H9 (cell line): ENCODE measurements at regions not wholly inside any gene's neighbourhood (a gene's known extent, or its start where the extent isn't known, plus 50 kb on each side); places are given as distances from the start of the nearest gene placed in this dataset.

Source experiments
- DNase-seq: peaks from one replicate; pipeline ENCODE4 v3.0.0-alpha.2; 2017
- H2AFZ ChIP-seq: one replicate; pipeline ENCODE4 v1.6.1; 2013; ENCODE audit warnings: mild to moderate bottlenecking, low read length, control low read depth, moderate library complexity
- H2AK5ac ChIP-seq: 2 replicates; pipeline ENCODE4 v1.6.1; 2013; ENCODE audit warnings: low read length, control low read depth, mixed read lengths; ENCODE audit not compliant: insufficient read length
- H2BK120ac ChIP-seq: one replicate; pipeline ENCODE4 v1.6.1; 2013; ENCODE audit warnings: low read depth, mild to moderate bottlenecking, low read length, control low read depth, inconsistent platforms; ENCODE audit not compliant: poor library complexity, severe bottlenecking
- H2BK12ac ChIP-seq: 2 replicates; pipeline ENCODE4 v1.6.1; 2013; ENCODE audit warnings: low read length, control low read depth, mixed read lengths, low read depth; ENCODE audit not compliant: insufficient read length
- H2BK15ac ChIP-seq: 2 replicates; pipeline ENCODE4 v1.6.1; 2013; ENCODE audit warnings: low read depth, low read length, control low read depth
- H2BK20ac ChIP-seq: one replicate; pipeline ENCODE4 v1.6.1; 2013; ENCODE audit warnings: low read depth, mild to moderate bottlenecking, low read length, control low read depth, inconsistent platforms; ENCODE audit not compliant: poor library complexity, severe bottlenecking
- H2BK5ac ChIP-seq: 2 replicates; pipeline ENCODE4 v1.6.1; 2013; ENCODE audit warnings: low read length, control low read depth, mixed read lengths; ENCODE audit not compliant: insufficient read length
- H3K14ac ChIP-seq: 2 replicates; pipeline ENCODE4 v1.6.1; 2013; ENCODE audit warnings: low read length, control low read depth; ENCODE audit not compliant: insufficient read depth
- H3K18ac ChIP-seq: 2 replicates; pipeline ENCODE4 v1.6.1; 2013; ENCODE audit warnings: low read depth, mild to moderate bottlenecking, mixed read lengths, low read length, control low read depth; ENCODE audit not compliant: insufficient read length
- H3K23ac ChIP-seq: 2 replicates; pipeline ENCODE4 v1.6.1; 2013; ENCODE audit warnings: low read length, control low read depth, mixed read lengths, low read depth; ENCODE audit not compliant: insufficient read length
- H3K23me2 ChIP-seq: 2 replicates; pipeline ENCODE4 v1.6.1; 2013; ENCODE audit warnings: low read depth, mild to moderate bottlenecking, mixed read lengths, low read length, control low read depth; ENCODE audit not compliant: insufficient read length, poor library complexity, severe bottlenecking
- H3K27ac ChIP-seq: 2 replicates; pipeline ENCODE4 v1.5.1; 2013; ENCODE audit warnings: low read length, control low read depth, mixed read lengths, low read depth; ENCODE audit not compliant: insufficient read length
- H3K27me3 ChIP-seq: 2 replicates; pipeline ENCODE4 v1.6.1; 2013; ENCODE audit warnings: low read length, control low read depth, inconsistent platforms; ENCODE audit not compliant: insufficient read depth
- H3K4ac ChIP-seq: 2 replicates; pipeline ENCODE4 v1.6.1; 2013; ENCODE audit warnings: low read depth, mild to moderate bottlenecking, control low read depth, inconsistent platforms, low read length, moderate library complexity
- H3K4me1 ChIP-seq: 2 replicates; pipeline ENCODE4 v1.6.1; 2013; ENCODE audit warnings: low read length, control low read depth, inconsistent platforms; ENCODE audit not compliant: insufficient read depth
- H3K4me2 ChIP-seq: 2 replicates; pipeline ENCODE4 v1.6.1; 2013; ENCODE audit warnings: low read length, control low read depth, mixed read lengths; ENCODE audit not compliant: insufficient read length, insufficient read depth
- H3K56ac ChIP-seq: 2 replicates; pipeline ENCODE4 v1.6.1; 2013; ENCODE audit warnings: low read depth, mild to moderate bottlenecking, mixed read lengths, low read length, control low read depth; ENCODE audit not compliant: insufficient read length
- H3K79me1 ChIP-seq: 2 replicates; pipeline ENCODE4 v1.6.1; 2013; ENCODE audit warnings: low read depth, mild to moderate bottlenecking, moderate library complexity, low read length, control low read depth, inconsistent platforms; ENCODE audit not compliant: insufficient read depth, poor library complexity, severe bottlenecking
- H3K79me2 ChIP-seq: 2 replicates; pipeline ENCODE4 v1.6.1; 2013; ENCODE audit warnings: low read length, control low read depth, inconsistent platforms; ENCODE audit not compliant: insufficient read depth
- H3K9ac ChIP-seq: 2 replicates; pipeline ENCODE4 v1.6.1; 2013; ENCODE audit warnings: low read length, control low read depth, mixed read lengths; ENCODE audit not compliant: insufficient read length; ENCODE audit errors: extremely low read depth
- H3K9me3 ChIP-seq: one replicate; pipeline ENCODE4 v1.6.1; 2013; ENCODE audit warnings: low read depth, low read length, inconsistent platforms; ENCODE audit not compliant: control insufficient read depth
- H3T11ph ChIP-seq: one replicate; pipeline ENCODE4 v1.6.1; 2013; ENCODE audit warnings: mild to moderate bottlenecking, low read length, control low read depth, inconsistent platforms
- H4K20me1 ChIP-seq: one replicate; pipeline ENCODE4 v1.6.1; 2013; ENCODE audit not compliant: control insufficient read depth, insufficient read length, insufficient read depth
- H4K5ac ChIP-seq: 2 replicates; pipeline ENCODE4 v1.6.1; 2013; ENCODE audit warnings: low read depth, mild to moderate bottlenecking, mixed read lengths, low read length, control low read depth; ENCODE audit not compliant: insufficient read length
- H4K8ac ChIP-seq: replicated peaks from 2 replicates; pipeline ENCODE4 v1.6.1; 2013; ENCODE audit warnings: low read length, control low read depth, mixed read lengths, low read depth; ENCODE audit not compliant: insufficient read length
- H4K91ac ChIP-seq: 2 replicates; pipeline ENCODE4 v1.6.1; 2013; ENCODE audit warnings: low read depth, mild to moderate bottlenecking, moderate library complexity, mixed read lengths, low read length, control low read depth; ENCODE audit not compliant: insufficient read length
- H3K27ac Mint-ChIP-seq, 3 experiments: 2 replicates in 2 of 3; 3 replicates in 1 of 3; pipeline ENCODE4 v1.8.0; 2020 to 2021; ENCODE audit warnings: mixed read lengths in 3 of 3, mild to moderate bottlenecking in 1 of 3, moderate library complexity in 1 of 3
- H3K27me3 Mint-ChIP-seq: 2 replicates; pipeline ENCODE4 v1.8.0; 2021; ENCODE audit warnings: low read depth, mild to moderate bottlenecking, moderate library complexity, mixed read lengths
- H3K36me3 Mint-ChIP-seq, 3 experiments: 2 replicates in 2 of 3; 3 replicates in 1 of 3; pipeline ENCODE4 v1.8.0; 2020 to 2021; ENCODE audit warnings: low read depth in 3 of 3, mixed read lengths in 3 of 3; ENCODE audit not compliant: insufficient read depth in 1 of 3
- H3K4me1 Mint-ChIP-seq, 2 experiments: 2 replicates each; pipeline ENCODE4 v1.8.0; 2020; ENCODE audit warnings: mixed read lengths in 2 of 2
- H3K4me3 Mint-ChIP-seq, 2 experiments: 2 replicates in 1 of 2; 3 replicates in 1 of 2; pipeline ENCODE4 v1.8.0; 2020 to 2021; ENCODE audit warnings: mild to moderate bottlenecking in 2 of 2, mixed read lengths in 2 of 2, moderate library complexity in 1 of 2
- H3K9me3 Mint-ChIP-seq, 2 experiments: 2 replicates in 1 of 2; 3 replicates in 1 of 2; pipeline ENCODE4 v1.8.0; 2020; ENCODE audit warnings: mild to moderate bottlenecking in 2 of 2, mixed read lengths in 2 of 2, moderate library complexity in 1 of 2
- CTCF ChIP-seq: fragments of 200-600 bp; sonication (generic); conservative IDR thresholded peaks from 3 replicates; pipeline ENCODE4 v1.8.0; 2021; ENCODE audit warnings: antibody characterized with exemption, mild to moderate bottlenecking
- WGBS: extraction: QIAGEN DNeasy Blood & Tissue Kit; methylation state at CpG from one replicate; pipeline ENCODE4 v1.1.7; 2013; ENCODE audit warnings: missing lambda C conversion rate, low lambda C conversion rate, mixed read lengths; ENCODE audit not compliant: insufficient read length; ENCODE audit errors: extremely low coverage; 5-methylcytosine and 5-hydroxymethylcytosine counted together

GRCh38 chr2:121831841-121832240 is 76.4 kb downstream of the TSN start:
- H2BK15ac ChIP-seq = no peak overlapping the region
- no peaks in the 10 kb centered on the region for H3K79me2 ChIP-seq
- no peaks in the 10 kb centered on the region for H3K79me1 ChIP-seq
- no peak overlapping the region for H4K8ac ChIP-seq
- H2AK5ac ChIP-seq = no peak overlapping the region
- Mint-ChIP-seq H3K4me1 (peaks cover 2 to 14% of the 10 kb centered on the region in 2 experiments), H3K27ac (peak overlapping the region in 1 of 3 experiments; percentile 32; a peak in 1 of 7 replicates), H3K4me3 (no peak overlapping the region), H3K27me3 (peaks cover 7% of the 10 kb centered on the region), H3K9me3 (peaks cover 0 to 2% of the 10 kb centered on the region in 2 experiments; a peak in 2 of 5 replicates), H3K36me3 (no peaks in the 10 kb centered on the region; a peak in 1 of 7 replicates)
- no peak overlapping the region for H4K91ac ChIP-seq
- no peak overlapping the region for H3K9ac ChIP-seq
- no peak overlapping the region for H3K18ac ChIP-seq
- no peak overlapping the region for H3K4me2 ChIP-seq
- H4K5ac ChIP-seq = no peak overlapping the region
- H2BK120ac ChIP-seq = no peak overlapping the region
- H2BK20ac ChIP-seq = no peak overlapping the region
- no peak for DNase-seq
- H3K23me2 ChIP-seq = no peaks in the 10 kb centered on the region
- H2BK5ac ChIP-seq = no peak overlapping the region
- H2AFZ ChIP-seq = no peak overlapping the region
- no CpG with 5 or more reads among the region's 9 CpGs for WGBS
- H3T11ph ChIP-seq = no peak overlapping the region
- no peak overlapping the region for H3K27ac ChIP-seq
- no peaks in the 10 kb centered on the region for H3K9me3 ChIP-seq
- H3K4me1 ChIP-seq = peaks cover 2% of the 10 kb centered on the region; the same call in 1 of the 2 replicates
- TF ChIP-seq CTCF = no peak
- no peak overlapping the region for H3K56ac ChIP-seq
- no peak overlapping the region for H2BK12ac ChIP-seq
- no peak overlapping the region for H3K4ac ChIP-seq
- no peak overlapping the region for H3K23ac ChIP-seq
- H3K27me3 ChIP-seq = no peaks in the 10 kb centered on the region
- no peaks in the 10 kb centered on the region for H4K20me1 ChIP-seq
- H3K14ac ChIP-seq = no peak overlapping the region
